NT2/D1 (cell line): ENCODE measurements at regions not wholly inside any gene's neighbourhood (a gene's known extent, or its start where the extent isn't known, plus 50 kb on each side); places are given as distances from the start of the nearest gene placed in this dataset.
A peak's percentile ranks its signal among the peaks of the same experiment; 100 is the strongest.

ENCODE experiments used
- DNase-seq: peaks from one replicate; pipeline ENCODE4 v3.0.0-alpha.2; 2011; ENCODE audit warnings: low read depth, low spot score
- H3K27me3 ChIP-seq: 2 replicates; pipeline ENCODE4 v1.6.0; 2011; ENCODE audit warnings: mild to moderate bottlenecking; ENCODE audit not compliant: insufficient read length, insufficient read depth
- H3K36me3 ChIP-seq: 2 replicates; pipeline ENCODE4 v1.6.1; 2011; ENCODE audit warnings: mild to moderate bottlenecking, low read length, mixed read lengths; ENCODE audit not compliant: insufficient read depth, insufficient read length
- H3K4me1 ChIP-seq: 2 replicates; pipeline ENCODE4 v1.5.1; 2011; ENCODE audit not compliant: insufficient read depth, insufficient read length
- H3K4me3 ChIP-seq: 2 replicates; pipeline ENCODE4 v1.5.1; 2011; ENCODE audit warnings: low read depth; ENCODE audit not compliant: insufficient read length
- H3K9ac ChIP-seq: 2 replicates; pipeline ENCODE4 v1.6.0; 2011; ENCODE audit warnings: low read depth; ENCODE audit not compliant: insufficient read length
- H3K9me3 ChIP-seq: 2 replicates; pipeline ENCODE4 v1.5.1; 2011; ENCODE audit warnings: mild to moderate bottlenecking, low read length; ENCODE audit not compliant: insufficient read depth
- SUZ12 ChIP-seq: IDR thresholded peaks from 2 replicates; pipeline ENCODE4 v1.6.1; 2011; ENCODE audit not compliant: insufficient read length, insufficient read depth; ENCODE audit errors: extremely low read depth
- YY1 ChIP-seq: IDR thresholded peaks from 2 replicates; pipeline ENCODE4 v1.6.1; 2011; ENCODE audit not compliant: insufficient read length, insufficient read depth
- ZNF274 ChIP-seq: IDR thresholded peaks from 2 replicates; pipeline ENCODE4 v1.6.1; 2011; ENCODE audit warnings: mild to moderate bottlenecking, low read depth, low read length

DNA sequence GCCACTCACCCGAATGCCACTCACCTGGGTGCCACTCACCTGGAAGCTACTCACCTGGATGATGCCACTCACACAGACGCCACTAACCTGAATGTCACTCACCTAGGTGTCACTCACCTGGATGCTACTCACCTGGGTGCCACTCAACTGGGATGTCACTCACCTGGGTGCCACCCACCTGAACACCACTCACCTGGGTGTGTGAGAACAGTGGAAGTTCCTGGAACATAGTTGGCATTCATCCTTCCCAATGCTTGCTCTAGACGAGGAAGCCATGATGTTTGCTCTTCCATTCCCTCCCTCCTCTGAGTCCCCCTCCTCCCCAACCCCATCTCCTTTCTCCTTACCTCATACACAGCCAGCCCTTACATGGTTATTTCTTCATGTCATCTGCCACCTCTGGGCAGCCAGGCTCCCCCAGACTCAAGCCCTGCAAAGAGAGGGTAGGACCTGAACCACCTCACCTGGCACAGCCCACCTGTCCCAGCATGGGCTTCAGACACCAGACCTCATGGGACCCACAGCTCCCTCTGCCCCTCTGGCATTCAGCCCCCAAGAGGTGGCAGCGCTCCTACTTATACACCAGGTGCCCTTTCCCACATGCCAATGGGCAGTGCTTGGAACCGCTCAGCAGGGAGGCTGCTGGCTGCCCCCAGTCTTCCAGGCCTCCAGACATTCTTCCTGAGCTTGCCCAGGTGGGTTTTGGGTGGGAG, 171.8 kb upstream of the FOXF1 start:
- no peaks in the 10 kb centered on the region for H3K36me3 ChIP-seq
- H3K4me3 ChIP-seq: no peak overlapping the region
- DNase-seq: no peak
- no peak overlapping the region for H3K9ac ChIP-seq
- TF ChIP-seq ZNF274: no peak
- TF ChIP-seq YY1: no peak
- TF ChIP-seq SUZ12: no peak
- H3K27me3 ChIP-seq: peaks cover 19% of the 10 kb centered on the region
- H3K9me3 ChIP-seq: peaks cover 4% of the 10 kb centered on the region; the same call in 1 of the 2 replicates
- H3K4me1 ChIP-seq: peaks cover 6% of the 10 kb centered on the region

DNA sequence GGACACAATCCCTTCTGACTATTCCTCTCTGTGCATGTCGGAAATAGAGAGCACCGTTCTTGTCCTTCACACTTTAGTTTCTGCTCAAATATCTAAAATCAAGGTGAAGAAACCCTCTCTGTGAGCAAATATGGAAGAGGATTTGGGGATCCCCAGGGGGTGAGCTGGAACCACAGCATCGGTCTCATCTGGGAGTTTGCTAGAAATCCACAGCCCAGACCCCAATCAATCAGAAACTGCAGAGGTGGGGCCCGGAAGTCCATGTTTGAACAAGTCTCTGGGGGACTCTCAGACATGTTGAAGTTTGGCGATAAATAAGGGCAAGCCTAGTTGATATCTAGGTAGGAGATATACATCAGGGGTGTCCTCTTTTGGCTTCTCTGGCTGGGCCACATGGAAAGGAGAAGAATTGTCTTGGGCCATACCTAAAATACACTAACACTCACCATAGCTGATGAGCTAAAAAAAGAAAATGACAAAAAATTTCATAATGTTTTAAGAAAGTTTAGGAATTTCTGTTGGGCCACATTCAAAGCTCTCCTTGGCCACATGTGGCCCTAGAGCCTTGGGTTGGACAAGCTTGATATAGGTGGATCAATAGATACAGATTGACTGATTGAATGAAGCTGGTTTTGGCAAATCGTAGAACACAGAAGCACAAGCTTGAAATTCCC, 168.0 kb upstream of the FOXF1 start:
- no peak for DNase-seq
- Histone ChIP-seq H3K4me3 (no peak overlapping the region), H3K9ac (no peak overlapping the region), H3K27me3 (peaks cover 24% of the 10 kb centered on the region), H3K9me3 (no peaks in the 10 kb centered on the region), H3K4me1 (peaks cover 13% of the 10 kb centered on the region), H3K36me3 (no peaks in the 10 kb centered on the region)
- TF ChIP-seq ZNF274 (no peak), YY1 (no peak), SUZ12 (no peak)

DNA sequence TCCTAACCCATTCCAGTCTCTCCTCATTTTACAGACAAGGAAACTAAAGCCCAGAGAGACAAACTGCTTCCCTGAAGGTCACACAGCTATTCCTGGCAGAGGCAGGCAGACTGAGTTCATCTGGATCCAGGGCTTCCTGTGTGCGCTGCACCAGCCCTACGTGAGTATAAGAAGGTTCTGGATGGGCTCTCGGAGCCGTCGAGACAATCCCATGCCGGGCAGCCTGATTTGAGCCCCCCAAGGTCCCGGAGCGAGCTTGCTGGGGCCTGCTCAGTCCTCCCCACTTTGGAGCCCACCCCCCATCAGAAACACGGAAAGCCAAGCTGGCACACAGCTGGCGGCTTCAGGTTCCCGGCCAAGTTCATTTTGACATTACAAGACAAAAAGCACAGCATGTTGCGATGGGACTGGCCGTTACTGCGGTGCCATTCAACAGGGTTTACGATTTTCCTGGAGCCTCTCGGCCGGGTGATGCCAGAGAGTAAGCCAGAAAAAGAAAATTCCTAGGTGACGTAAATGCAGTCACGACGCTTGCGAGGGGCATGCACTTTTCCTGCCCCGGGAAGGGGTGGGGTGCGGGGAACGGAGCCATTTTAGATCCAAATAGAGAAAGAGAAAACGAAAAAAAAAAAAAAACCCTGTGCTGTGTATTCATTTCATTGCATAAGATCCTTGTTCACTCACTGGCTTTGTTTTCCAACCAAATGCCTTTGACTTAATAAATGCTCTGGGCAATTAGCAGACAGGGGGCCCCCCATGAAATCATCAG, 167.1 kb upstream of the FOXF1 start:
- no peak for DNase-seq
- Histone ChIP-seq H3K9ac (no peak overlapping the region), H3K27me3 (peaks cover 29% of the 10 kb centered on the region), H3K4me1 (peaks cover 13% of the 10 kb centered on the region), H3K36me3 (no peaks in the 10 kb centered on the region), H3K4me3 (no peak overlapping the region), H3K9me3 (no peaks in the 10 kb centered on the region)
- TF ChIP-seq ZNF274 (no peak), SUZ12 (no peak), YY1 (no peak)

DNA sequence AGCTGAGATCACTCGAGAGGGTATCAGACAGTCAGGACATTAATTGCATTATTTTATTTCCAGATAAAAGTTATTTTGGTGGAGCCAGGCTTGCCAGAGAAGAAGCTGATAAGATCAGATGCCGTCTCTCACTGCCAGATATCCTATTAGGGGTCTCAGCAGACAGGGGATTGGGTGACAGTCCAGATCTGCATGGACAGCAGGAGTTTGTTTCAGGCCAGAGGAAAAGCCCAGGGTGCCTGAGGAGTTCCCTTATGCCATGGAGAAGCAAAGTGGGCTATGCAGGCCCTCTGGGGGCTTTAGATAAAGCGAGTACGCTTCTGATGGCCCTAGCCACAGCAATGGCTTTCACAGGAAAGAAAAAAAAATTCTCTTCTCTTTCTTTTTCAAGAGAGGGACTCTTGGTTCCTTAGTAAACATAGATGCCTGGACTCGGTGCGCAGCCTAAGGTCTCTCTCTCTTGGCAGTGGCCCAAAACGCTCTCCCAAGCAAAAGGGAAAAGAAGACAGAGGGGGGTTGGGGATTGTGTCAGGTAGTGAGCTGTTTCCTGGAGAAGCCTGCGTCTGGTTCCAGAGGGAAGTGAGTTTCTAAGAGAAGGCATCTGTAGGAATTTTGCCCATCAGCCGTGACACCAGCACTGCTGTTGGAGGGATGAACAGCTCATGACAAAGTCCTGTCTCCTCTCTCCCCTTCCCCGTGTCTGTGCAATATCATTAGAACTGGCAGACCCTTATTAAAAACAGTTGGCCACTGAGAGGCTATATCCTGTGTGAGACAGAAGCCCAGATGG, 166.3 kb upstream of the FOXF1 start:
- DNase-seq: no peak
- H3K36me3 ChIP-seq: no peaks in the 10 kb centered on the region
- H3K9me3 ChIP-seq: no peaks in the 10 kb centered on the region
- peak overlapping the region; percentile 52 for H3K9ac ChIP-seq
- H3K4me1 ChIP-seq: peaks cover 13% of the 10 kb centered on the region
- H3K4me3 ChIP-seq: no peak overlapping the region
- H3K27me3 ChIP-seq: peaks cover 29% of the 10 kb centered on the region
- TF ChIP-seq SUZ12 (no peak), ZNF274 (no peak), YY1 (no peak)

DNA sequence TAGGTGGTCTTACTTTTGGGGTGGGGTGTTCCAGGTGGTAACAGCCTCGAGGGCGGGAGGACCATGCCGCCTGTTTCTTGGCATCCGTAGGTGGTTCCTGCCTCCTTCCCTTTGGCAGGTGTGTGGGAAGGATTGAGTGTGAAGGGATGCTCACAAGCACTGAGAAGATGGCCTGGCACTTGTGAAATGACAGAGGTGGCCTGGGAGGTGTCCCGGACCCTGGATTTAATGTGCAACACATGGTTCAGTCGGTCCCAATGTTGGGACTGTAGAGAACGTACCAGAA, 165.8 kb upstream of the FOXF1 start:
- Histone ChIP-seq H3K9me3 (no peaks in the 10 kb centered on the region), H3K4me1 (peaks cover 16% of the 10 kb centered on the region), H3K9ac (no peak overlapping the region), H3K27me3 (peaks cover 29% of the 10 kb centered on the region), H3K36me3 (no peaks in the 10 kb centered on the region), H3K4me3 (no peak overlapping the region)
- TF ChIP-seq YY1 (no peak), SUZ12 (no peak), ZNF274 (no peak)
- DNase-seq: no peak

DNA sequence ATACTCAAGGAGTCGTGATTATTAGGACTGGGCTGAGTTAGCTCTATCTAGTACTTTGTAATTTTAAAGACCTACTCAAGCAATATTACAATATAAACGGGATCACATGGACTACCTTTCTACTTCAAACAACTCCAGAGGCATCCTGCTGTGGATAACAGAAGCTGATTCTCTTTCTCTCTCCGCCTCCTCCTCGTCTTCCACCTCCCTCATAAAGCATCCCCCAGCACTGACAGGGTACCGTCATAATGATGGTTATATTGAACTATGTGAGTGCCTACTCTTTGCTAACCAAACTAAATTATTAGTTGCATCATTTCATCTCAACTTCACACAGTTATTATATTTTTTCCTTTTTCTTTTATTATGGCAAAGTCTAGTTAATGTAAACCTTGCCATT, 165.4 kb upstream of the FOXF1 start:
- Histone ChIP-seq H3K9ac (no peak overlapping the region), H3K27me3 (peaks cover 29% of the 10 kb centered on the region), H3K9me3 (no peaks in the 10 kb centered on the region), H3K36me3 (no peaks in the 10 kb centered on the region), H3K4me3 (no peak overlapping the region), H3K4me1 (peaks cover 16% of the 10 kb centered on the region)
- DNase-seq: no peak
- TF ChIP-seq YY1: no peak
- TF ChIP-seq SUZ12: no peak
- no peak for TF ChIP-seq ZNF274

DNA sequence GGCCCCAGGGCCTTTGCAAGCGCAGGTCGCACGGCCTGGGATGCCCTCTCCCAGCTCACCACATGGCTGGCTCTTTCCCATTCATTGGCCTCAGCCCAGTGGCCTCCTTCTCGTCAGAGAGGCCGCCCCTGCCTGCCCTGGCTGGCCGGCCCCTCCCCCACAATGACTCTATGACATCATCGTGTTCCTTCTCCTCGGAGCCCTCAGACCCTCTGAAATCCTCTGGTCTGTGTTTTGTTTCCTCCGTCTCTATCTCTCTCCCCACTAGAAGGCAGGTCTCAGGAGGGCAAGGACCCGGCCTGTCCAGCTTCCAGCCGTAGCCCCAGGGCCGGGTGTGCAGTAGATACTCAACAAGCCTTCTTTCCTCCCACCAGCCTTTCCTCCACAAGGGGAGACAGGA, 164.8 kb upstream of the FOXF1 start:
- Histone ChIP-seq H3K36me3 (no peaks in the 10 kb centered on the region), H3K4me3 (no peak overlapping the region), H3K27me3 (peaks cover 29% of the 10 kb centered on the region), H3K9me3 (no peaks in the 10 kb centered on the region), H3K9ac (no peak overlapping the region), H3K4me1 (peaks cover 16% of the 10 kb centered on the region)
- no peak for DNase-seq
- no peak for TF ChIP-seq ZNF274
- TF ChIP-seq YY1: no peak
- no peak for TF ChIP-seq SUZ12
